ENCODE measurements at regions not wholly inside any gene's neighbourhood (a gene's known extent, or its start where the extent isn't known, plus 50 kb on each side); places are given as distances from the start of the nearest gene placed in this dataset.

- TF ChIP-seq RARB (CRISPR knock-in tag; IDR thresholded peaks at IDR 0.05): no peak
- no peak for TF ChIP-seq ZFP30 (CRISPR knock-in tag; IDR thresholded peaks at IDR 0.05)
- TF ChIP-seq PPARA (CRISPR knock-in tag; IDR thresholded peaks at IDR 0.05; ENCODE audit: borderline replicate concordance): no peak
- TF ChIP-seq ARNTL (CRISPR knock-in tag; IDR thresholded peaks at IDR 0.05; ENCODE audit: borderline replicate concordance, low read depth): no peak
Measured at GRCh38 chr9:129476821-129477611, 143.9 kb downstream of the C9orf50 start.

Data from SK-N-SH treated with all-trans-retinoic acid at 6 μM for 48 hours (cell line).